Ammon's horn (tissue), 1 donor: ENCODE measurements at regions not wholly inside any gene's neighbourhood (a gene's known extent, or its start where the extent isn't known, plus 50 kb on each side); places are given as distances from the start of the nearest gene placed in this dataset.
"Not testable (repeated sequence)": the region's sequence is repeated elsewhere in the genome, so short reads cannot be mapped to it uniquely, and the experiment has no call there.

Experiments
- DNase-seq: peaks from one replicate; pipeline ENCODE4 v3.0.0-alpha.2; 2016; ENCODE audit warnings: low spot score

GRCh38 chr15:38743147-38743546 lies 178.5 kb upstream of the RASGRP1 start:
- DNase-seq = peak; percentile 14

GRCh38 chr15:38745126-38745525 lies 180.5 kb upstream of the RASGRP1 start:
- DNase-seq = no peak

GRCh38 chr15:38745626-38746025 lies 181.0 kb upstream of the RASGRP1 start:
- no peak for DNase-seq

GRCh38 chr15:38746211-38746610 lies 181.6 kb upstream of the RASGRP1 start:
- no peak for DNase-seq

GRCh38 chr15:38748710-38749109 lies 184.1 kb upstream of the RASGRP1 start:
- no peak for DNase-seq

DNA sequence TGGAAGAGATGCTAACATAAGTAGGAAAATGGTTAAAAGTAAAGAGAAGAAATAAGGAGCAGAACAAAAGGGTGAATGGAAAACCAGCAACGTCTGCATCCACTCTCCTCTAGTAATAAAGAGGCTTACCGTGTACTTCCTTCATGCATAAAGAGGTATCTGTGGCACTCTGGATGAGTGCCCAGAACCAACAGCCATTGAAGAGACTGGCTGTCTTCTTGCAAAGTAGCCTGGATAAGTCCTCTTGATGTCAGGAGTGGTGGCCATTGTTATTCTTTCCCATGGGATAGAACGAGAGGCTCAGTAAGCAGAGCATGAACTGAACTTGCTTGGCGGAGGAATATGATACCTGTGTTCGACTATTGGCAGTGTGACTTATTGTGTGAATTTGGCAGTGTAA lies 186.2 kb upstream of the RASGRP1 start:
- DNase-seq = no peak

- DNase-seq = no peak
Measured at GRCh38 chr15:38755718-38756117, 191.1 kb upstream of the RASGRP1 start.

DNA sequence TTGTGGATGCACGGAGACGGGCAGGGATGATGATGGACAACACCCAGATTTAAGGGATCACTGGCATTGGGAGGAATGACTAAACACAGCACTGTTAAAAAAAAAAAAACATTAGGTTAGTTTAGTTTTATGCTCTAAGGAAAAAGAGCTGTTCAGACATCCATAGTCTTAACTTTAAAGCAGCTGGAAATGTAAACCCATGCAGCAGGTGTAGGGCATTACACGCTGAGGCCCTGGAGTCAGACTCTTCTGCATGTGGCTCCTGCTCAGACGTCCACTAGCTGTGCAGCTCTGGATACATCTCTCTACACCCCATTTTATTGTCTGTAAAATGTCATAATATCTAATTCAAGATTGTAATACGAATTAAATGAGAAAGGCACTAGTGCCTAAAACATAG lies 191.8 kb upstream of the RASGRP1 start:
- DNase-seq = no peak

DNA sequence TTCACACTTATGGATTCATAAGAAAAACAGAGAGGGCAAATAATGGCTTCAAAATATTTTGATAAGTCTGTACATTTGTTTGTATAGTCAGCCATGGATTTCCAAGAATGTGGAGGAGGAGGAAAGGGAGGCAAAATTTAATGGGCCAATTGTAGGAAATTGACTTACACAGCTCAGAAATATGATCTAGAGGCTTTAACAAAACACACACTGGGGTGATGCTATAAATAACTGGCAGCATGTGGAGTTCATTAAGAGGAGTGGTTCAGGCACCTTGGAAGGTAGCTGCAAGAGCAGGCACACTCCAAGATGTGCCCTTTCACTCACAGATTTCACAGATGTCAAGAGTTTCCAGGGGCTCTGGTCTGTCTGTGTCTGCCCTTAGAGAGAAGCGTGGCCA lies 193.4 kb upstream of the RASGRP1 start:
- no peak for DNase-seq

DNA sequence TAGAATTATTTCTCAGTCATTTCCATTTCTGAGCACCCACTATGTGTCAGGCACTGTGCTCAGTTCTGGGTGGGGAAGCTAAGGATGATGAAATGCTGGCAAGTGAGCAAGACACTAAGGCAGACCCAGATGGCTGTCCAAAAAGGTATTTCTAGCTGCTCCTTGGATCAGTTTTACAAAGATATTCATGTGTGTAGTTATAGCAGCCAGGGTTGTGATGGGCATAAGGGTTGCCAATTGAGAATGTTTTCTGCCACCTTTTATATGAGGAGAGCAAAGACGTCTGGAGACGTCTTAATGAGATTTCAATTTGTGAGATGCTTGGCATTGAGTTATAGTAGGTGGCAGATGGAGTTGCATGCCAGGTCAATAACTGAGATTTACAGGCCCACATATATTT lies 197.1 kb upstream of the RASGRP1 start:
- no peak for DNase-seq

- peak; percentile 4 for DNase-seq
Measured at GRCh38 chr15:38768970-38769369, 204.4 kb upstream of the RASGRP1 start.

- no peak for DNase-seq
Measured at GRCh38 chr15:38769492-38769891, 204.9 kb upstream of the RASGRP1 start.

GRCh38 chr15:38774076-38774475 lies 209.5 kb upstream of the RASGRP1 start:
- not testable (repeated sequence) for DNase-seq

DNA sequence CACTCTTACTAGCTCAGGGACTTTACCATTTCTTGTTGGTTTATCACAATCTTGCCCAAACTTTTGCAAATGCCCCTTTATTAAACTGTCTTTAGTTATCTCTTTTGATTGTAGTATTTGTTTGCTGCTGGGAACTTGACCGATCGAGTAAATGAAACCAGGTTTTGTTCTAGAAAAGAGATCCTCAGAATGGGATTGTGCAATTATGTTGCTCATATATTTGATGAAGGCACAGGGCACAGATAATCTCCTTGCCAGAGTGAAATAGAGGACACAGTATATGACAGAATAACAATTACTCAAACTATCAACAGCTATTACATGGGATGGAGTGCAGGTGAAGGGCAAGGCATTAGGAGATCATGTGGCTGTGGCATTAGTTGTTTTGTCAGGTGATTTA lies 216.6 kb upstream of the RASGRP1 start:
- DNase-seq = no peak

DNA sequence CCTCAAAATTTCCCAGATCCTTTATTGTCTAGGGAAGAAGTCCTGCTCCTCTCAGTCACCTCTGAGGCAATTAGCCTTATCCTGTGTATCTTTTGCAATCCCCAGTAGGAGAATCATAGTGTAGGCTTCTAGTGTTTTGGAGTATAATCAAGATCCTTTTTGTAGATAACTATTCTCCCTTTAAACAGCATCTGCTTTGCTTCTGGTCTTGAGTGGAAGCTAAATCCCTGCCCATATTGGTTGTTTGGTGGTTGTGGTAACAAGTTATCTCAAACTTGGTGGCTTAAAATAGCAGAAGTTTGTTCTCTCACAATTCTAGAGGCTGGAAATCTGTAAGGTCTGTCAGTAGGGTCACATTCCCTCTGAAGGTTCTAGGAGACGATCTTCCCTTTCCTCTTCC lies 217.5 kb upstream of the RASGRP1 start:
- DNase-seq = no peak

DNA sequence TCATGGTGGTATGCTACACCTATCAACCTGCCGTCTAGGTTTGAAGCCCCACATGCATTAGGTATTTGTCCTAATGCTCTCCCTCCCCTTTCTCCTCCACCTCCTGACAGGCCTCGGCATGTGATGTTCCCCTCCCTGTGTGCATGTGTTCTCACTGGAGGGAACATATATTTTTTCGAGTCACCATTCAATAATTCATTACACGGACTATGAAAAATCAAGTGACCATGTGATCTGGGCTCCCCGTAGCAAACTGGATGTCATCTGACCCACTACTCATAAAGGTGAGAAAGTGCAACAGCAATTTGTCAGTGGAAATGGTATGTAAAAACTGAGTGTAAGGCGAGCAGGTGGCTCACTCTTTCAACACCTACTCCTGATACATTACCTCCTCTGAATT lies 224.3 kb upstream of the RASGRP1 start:
- no peak for DNase-seq

GRCh38 chr15:38789566-38789965 lies 225.0 kb upstream of the RASGRP1 start:
- no peak for DNase-seq

GRCh38 chr15:38793206-38793810 lies 228.7 kb upstream of the RASGRP1 start:
- DNase-seq = no peak

DNA sequence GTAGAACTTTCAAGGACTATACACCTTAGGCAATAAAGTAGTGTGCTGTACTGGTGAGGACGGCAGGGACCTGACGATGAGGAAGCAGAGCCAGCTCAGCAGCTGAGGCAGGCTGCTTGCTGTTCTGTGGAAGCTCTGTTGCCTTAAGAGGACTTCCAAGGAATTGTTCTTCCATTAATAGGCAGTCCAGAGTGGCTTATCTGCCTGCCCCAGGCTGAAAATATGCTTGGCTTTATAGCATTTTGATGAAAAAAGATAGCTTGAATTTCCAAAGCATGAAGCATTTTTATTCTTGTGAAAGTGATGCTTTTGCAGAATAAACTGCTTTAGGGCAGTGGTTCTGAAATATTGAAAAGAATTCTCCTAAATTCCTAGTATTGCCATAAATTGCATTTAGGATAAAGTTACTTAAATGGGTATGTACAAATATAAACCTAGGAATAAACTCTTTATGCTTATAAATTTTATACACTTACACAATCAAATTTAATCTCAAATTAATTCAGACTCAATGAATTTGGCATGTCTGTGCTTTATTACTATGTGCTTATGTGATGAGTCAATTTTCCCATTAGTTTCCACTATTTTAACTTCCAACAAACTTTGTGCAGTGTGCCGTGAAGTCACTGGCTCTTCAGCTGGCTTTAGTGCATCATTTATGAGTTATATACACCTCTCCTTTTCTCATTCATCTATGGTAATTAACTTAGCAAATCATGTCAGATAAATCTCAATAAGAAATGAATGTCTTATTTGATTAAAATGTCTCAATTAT lies 231.0 kb upstream of the RASGRP1 start:
- no peak for DNase-seq

DNA sequence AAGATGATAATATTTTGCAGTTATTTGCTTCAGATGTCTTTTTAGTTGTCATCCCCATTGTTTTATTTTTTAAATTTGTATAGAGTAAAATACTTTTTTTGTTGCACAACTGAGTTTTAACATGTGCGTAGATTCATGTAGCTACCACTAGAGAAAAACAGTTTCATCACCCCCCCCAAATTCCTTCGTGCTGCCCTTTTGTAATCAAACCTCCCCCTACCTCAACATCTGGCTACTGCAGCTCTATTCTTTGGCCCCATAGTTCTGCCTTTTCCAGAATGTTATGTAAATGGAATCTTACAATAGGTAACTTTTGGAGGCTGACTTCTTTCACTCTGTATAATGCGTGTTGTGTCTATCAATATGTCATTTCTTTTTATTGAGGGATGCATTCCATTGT lies 232.0 kb upstream of the RASGRP1 start:
- no peak for DNase-seq

DNA sequence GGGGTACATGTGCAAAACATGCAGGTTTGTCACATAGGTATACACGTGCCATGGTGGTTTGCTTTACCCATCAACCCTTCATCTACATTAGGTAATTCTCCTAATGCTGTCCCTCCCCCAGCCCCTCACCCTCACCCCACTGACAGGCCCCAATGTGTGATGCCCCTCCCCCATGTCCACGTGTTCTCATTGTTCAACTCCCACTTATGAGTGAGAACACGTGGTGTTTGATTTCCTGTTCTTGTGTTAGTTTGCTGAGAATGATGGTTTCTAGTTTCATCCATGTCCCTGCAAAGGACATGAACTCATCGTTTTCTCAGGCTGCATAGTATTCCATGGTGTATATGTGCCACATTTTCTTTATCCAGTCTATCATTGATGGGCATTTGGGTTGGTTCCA lies 232.9 kb upstream of the RASGRP1 start:
- not testable (repeated sequence) for DNase-seq

GRCh38 chr15:38799202-38799601 lies 234.6 kb upstream of the RASGRP1 start:
- DNase-seq = not testable (repeated sequence)

DNA sequence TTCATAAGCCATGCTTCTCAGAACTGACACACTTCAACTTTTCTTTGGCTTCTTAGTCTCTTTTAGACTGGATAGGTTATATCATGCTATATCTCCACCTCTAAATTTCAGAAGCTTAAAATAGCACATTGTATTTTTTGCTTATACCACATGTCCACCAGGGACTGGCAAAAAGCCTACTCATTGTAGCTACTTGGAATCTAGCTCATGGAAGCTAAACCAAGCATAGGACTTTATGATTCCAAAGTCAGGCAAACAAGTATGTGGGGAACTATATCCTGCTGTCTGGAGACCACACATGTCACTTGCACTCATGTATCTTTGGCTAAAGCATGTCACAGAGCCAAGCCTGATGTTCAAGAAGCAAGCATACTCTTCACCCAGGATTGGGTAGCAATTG lies 245.0 kb upstream of the RASGRP1 start:
- DNase-seq = no peak

DNA sequence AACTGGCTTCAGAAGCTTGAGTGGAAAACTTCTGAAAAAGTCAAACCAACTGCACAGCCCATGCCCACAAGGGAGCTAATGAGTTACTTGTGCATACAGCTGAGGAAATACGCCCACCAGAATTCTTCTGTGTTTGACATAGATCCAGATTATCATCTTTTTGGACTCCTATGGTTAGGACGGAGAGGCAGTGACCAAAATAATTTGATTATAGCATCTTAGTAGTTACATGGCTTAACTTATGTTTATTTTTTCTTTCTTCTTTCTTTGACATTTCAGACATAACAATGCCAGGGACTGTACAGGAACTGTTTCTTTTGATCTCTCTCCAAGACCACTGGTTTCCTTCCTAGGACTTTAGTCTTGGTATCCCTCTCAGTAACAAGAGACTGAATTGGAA lies 246.1 kb upstream of the RASGRP1 start:
- no peak for DNase-seq
